ENCODE measurements at regions not wholly inside any gene's neighbourhood (a gene's known extent, or its start where the extent isn't known, plus 50 kb on each side); places are given as distances from the start of the nearest gene placed in this dataset.

DNA sequence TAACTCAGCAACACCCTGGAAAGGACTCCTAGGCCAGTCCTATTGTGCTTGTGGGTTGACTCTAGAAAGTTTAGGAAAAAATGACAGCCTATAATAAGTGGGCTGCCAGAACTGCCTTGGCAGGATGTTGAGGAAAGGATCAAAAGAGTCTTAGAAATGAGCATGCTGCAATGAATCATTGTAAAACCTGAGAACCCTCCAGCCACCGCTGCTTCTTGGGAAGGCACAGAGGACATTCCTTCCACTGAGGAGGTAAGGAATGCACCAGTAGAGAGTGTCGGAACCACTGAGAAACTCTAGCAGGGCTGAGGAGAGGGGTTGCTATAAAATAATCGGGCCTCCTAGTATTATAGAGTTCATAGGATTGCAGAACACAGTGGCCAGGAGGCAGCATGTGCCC lies 146.7 kb upstream of the SMIM21 start:
- Histone ChIP-seq H3K4me3 (ENCODE audit: low read length) (no peak overlapping the region), H3K9me3 (ENCODE audit: control insufficient read depth, low read length) (no peaks in the 10 kb centered on the region), H3K9ac (ENCODE audit: low read length) (no peak overlapping the region), H3K36me3 (ENCODE audit: control insufficient read depth, insufficient read depth, low read length) (no peaks in the 10 kb centered on the region), H3K27me3 (ENCODE audit: control insufficient read depth, insufficient read depth, low read length) (no peaks in the 10 kb centered on the region), H3K4me1 (ENCODE audit: control insufficient read depth, insufficient read depth, low read length) (no peaks in the 10 kb centered on the region)

DNA sequence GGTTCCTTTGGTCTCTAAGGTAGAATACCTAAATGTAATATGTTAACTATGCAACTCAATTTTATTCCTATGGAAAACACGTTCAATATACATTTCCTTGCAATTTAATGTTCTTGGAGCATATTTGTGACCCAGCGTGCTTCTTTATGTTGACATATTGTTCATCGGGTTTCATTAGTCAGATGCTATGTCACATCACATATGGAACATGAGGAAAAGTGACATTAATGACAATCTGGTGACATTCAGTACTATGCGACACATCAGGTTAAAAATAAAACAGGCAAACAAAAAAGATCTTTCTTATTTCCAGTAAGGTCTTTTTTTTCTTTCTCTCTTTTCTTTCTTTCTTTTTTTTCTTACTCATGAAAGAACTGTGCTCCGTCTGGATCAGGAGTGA lies 135.6 kb upstream of the SMIM21 start:
- Histone ChIP-seq H3K4me1 (ENCODE audit: control insufficient read depth, insufficient read depth, low read length) (no peaks in the 10 kb centered on the region), H3K36me3 (ENCODE audit: control insufficient read depth, insufficient read depth, low read length) (no peaks in the 10 kb centered on the region), H3K27me3 (ENCODE audit: control insufficient read depth, insufficient read depth, low read length) (no peaks in the 10 kb centered on the region), H3K9me3 (ENCODE audit: control insufficient read depth, low read length) (no peaks in the 10 kb centered on the region), H3K4me3 (ENCODE audit: low read length) (no peak overlapping the region), H3K9ac (ENCODE audit: low read length) (no peak overlapping the region)

DNA sequence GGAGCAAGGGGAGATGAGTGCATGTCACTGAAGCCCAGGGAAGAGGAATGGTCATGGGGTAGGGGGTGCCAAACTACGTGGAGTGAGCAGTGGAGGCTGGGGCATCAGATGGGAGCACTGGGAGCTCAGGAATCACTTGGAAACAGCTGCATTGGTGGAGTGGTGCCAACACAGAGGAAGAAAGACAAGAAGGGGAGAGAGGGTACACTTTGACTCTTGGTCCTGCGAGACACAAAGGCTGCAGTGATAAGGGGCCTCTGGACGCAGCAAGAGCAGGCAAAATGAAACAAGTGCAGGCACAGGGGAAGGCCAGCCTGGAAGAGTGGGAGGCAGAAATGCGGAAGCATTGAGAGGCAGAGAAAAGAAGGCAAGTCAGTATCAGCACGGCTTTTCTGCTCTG lies 134.7 kb upstream of the SMIM21 start:
- no peaks in the 10 kb centered on the region for H3K36me3 ChIP-seq (ENCODE audit: control insufficient read depth, insufficient read depth, low read length)
- no peaks in the 10 kb centered on the region for H3K9me3 ChIP-seq (ENCODE audit: control insufficient read depth, low read length)
- no peaks in the 10 kb centered on the region for H3K4me1 ChIP-seq (ENCODE audit: control insufficient read depth, insufficient read depth, low read length)
- no peaks in the 10 kb centered on the region for H3K27me3 ChIP-seq (ENCODE audit: control insufficient read depth, insufficient read depth, low read length)
- H3K4me3 ChIP-seq (ENCODE audit: low read length), result no peak overlapping the region
- no peak overlapping the region for H3K9ac ChIP-seq (ENCODE audit: low read length)

DNA sequence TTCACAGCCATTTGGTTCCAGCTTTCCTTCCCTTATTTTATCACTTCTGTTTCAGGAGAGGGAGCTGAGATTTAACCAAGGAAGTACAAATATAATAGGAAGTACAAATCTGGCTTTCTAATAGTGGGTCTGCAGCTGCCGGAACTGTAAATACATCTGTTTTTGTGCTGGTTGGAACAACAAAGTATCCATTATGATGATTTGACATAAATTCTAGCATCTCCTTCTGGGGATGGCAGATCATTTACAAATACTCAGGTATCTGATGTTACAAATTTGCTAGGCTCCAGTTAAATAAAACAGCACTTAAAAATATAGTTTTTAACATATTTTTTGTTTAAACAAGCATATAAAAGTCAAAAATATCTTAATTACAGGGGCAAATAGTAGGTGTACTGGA lies 131.3 kb upstream of the SMIM21 start:
- Histone ChIP-seq H3K27me3 (ENCODE audit: control insufficient read depth, insufficient read depth, low read length) (no peaks in the 10 kb centered on the region), H3K4me1 (ENCODE audit: control insufficient read depth, insufficient read depth, low read length) (no peaks in the 10 kb centered on the region), H3K4me3 (ENCODE audit: low read length) (no peak overlapping the region), H3K9ac (ENCODE audit: low read length) (no peak overlapping the region), H3K36me3 (ENCODE audit: control insufficient read depth, insufficient read depth, low read length) (no peaks in the 10 kb centered on the region), H3K9me3 (ENCODE audit: control insufficient read depth, low read length) (no peaks in the 10 kb centered on the region)

DNA sequence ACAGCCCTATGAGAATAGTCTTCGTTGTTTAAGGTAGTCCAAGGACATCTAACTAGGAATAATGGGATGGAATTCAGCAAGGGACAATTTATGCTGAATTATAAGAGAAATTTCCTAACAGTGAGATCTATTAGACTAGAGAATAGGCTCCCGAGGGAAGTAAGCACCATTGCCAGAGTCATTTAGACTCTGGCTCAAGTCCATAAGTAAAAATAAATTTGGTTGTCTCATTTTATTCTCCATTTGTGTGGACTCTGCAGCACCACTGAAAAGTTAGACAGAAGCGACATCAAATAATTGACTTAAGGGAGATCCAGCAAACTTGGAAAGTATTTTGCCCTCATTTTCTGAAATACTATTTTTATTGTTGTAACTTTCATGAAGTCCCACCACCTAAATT lies 129.3 kb upstream of the SMIM21 start:
- no peaks in the 10 kb centered on the region for H3K9me3 ChIP-seq (ENCODE audit: control insufficient read depth, low read length)
- no peaks in the 10 kb centered on the region for H3K4me1 ChIP-seq (ENCODE audit: control insufficient read depth, insufficient read depth, low read length)
- no peak overlapping the region for H3K9ac ChIP-seq (ENCODE audit: low read length)
- H3K27me3 ChIP-seq (ENCODE audit: control insufficient read depth, insufficient read depth, low read length), result no peaks in the 10 kb centered on the region
- H3K4me3 ChIP-seq (ENCODE audit: low read length), result no peak overlapping the region
- H3K36me3 ChIP-seq (ENCODE audit: control insufficient read depth, insufficient read depth, low read length), result no peaks in the 10 kb centered on the region

DNA sequence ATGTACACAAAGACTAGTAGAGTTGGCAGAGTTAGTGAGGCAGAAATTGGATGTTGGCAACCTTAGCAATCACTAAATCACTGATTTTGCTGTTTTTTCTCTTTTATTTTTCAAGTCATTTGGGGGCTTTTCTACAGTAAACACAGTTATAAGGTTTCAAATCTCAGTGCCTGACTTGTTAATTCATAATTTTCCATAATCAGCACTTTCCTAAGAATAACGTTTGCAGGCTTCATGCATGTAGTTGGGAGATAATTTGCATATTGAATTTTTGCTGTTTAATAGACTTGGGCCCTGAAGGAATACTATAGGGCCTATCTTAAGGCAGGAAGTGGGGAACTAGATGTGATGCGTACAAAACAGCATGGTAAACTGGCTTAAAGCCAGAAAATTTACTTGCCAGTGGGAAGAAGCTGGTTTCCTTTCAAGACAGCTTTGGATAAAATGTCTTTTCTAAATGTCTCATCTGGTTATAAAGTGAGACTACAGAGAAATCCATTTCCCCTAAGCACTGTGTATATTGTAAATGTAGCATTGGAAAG lies 127.2 kb upstream of the SMIM21 start:
- Histone ChIP-seq H3K36me3 (ENCODE audit: control insufficient read depth, insufficient read depth, low read length) (no peaks in the 10 kb centered on the region), H3K4me3 (ENCODE audit: low read length) (no peak overlapping the region), H3K9me3 (ENCODE audit: control insufficient read depth, low read length) (no peaks in the 10 kb centered on the region)

DNA sequence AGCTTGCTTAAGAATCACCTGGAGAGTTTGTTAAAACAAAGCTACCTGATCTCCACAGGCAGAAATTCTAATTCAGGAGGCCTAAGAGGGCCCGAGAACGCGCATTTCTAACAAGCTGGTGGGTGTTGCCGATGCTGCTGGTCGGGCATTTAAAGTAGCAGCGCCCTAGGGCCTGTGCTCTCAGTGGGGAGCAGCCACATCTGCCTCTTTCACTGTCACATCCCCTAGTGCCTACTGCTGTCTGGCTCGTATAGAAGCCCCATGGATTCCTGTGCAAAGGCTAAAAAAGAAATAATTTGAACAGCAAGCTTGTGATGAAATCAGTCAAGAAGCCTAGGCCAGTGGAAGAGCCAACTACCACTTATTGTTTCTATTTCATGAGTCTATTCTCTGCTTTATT lies 126.7 kb upstream of the SMIM21 start:
- H3K4me1 ChIP-seq (ENCODE audit: control insufficient read depth, insufficient read depth, low read length), result no peaks in the 10 kb centered on the region
- no peak overlapping the region for H3K9ac ChIP-seq (ENCODE audit: low read length)
- H3K4me3 ChIP-seq (ENCODE audit: low read length), result no peak overlapping the region
- no peaks in the 10 kb centered on the region for H3K27me3 ChIP-seq (ENCODE audit: control insufficient read depth, insufficient read depth, low read length)
- H3K9me3 ChIP-seq (ENCODE audit: control insufficient read depth, low read length), result no peaks in the 10 kb centered on the region
- H3K36me3 ChIP-seq (ENCODE audit: control insufficient read depth, insufficient read depth, low read length), result no peaks in the 10 kb centered on the region

More for the DNA sequence above, 127.2 kb upstream of the SMIM21 start:
- Histone ChIP-seq H3K27me3 (ENCODE audit: control insufficient read depth, insufficient read depth, low read length) (no peaks in the 10 kb centered on the region), H3K9ac (ENCODE audit: low read length) (no peak overlapping the region), H3K4me1 (ENCODE audit: control insufficient read depth, insufficient read depth, low read length) (no peaks in the 10 kb centered on the region)

DNA sequence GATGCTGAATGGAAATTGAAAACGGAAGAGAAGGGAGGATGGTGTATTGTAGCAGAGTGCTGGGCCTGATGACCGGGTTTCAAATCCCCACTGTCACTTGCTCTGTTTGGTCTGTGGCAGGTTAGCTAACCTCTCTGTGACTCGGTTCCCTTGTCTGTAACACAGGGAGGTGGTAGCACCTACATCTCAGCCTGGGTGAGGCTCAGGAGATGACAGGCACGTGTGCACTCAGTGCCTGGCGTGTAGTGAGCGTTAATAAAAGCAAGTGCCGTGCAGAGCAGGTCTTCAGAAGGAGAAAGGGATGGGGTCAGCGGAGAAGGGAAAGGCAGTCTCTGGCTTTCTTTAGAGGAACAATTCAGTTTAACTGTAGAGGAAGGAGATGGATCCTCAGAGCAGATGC lies 125.5 kb upstream of the SMIM21 start:
- no peaks in the 10 kb centered on the region for H3K4me1 ChIP-seq (ENCODE audit: control insufficient read depth, insufficient read depth, low read length)
- H3K9ac ChIP-seq (ENCODE audit: low read length), result no peak overlapping the region
- no peaks in the 10 kb centered on the region for H3K9me3 ChIP-seq (ENCODE audit: control insufficient read depth, low read length)
- no peak overlapping the region for H3K4me3 ChIP-seq (ENCODE audit: low read length)
- H3K36me3 ChIP-seq (ENCODE audit: control insufficient read depth, insufficient read depth, low read length), result no peaks in the 10 kb centered on the region
- H3K27me3 ChIP-seq (ENCODE audit: control insufficient read depth, insufficient read depth, low read length), result no peaks in the 10 kb centered on the region

DNA sequence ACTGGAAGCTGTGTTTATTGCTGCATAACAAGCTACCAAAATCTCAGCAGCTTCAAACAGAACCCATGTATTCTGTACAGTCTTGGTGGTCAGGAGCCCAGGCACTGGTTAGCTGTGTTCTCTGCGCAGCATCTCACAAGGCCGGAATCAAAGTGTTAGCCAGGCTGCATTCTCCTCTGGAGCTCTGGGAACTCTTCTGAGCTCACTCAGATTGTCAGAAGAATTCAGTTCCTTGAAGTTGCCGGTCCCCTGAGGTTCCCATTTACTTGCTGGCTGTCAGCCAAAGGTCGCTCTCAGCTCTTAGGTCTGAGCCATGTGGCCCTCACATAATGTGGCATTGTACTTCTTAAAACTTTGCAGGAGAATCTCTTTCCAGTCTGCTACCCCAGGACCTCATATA lies 123.6 kb upstream of the SMIM21 start:
- Histone ChIP-seq H3K9ac (ENCODE audit: low read length) (no peak overlapping the region), H3K4me3 (ENCODE audit: low read length) (no peak overlapping the region), H3K4me1 (ENCODE audit: control insufficient read depth, insufficient read depth, low read length) (no peaks in the 10 kb centered on the region)

DNA sequence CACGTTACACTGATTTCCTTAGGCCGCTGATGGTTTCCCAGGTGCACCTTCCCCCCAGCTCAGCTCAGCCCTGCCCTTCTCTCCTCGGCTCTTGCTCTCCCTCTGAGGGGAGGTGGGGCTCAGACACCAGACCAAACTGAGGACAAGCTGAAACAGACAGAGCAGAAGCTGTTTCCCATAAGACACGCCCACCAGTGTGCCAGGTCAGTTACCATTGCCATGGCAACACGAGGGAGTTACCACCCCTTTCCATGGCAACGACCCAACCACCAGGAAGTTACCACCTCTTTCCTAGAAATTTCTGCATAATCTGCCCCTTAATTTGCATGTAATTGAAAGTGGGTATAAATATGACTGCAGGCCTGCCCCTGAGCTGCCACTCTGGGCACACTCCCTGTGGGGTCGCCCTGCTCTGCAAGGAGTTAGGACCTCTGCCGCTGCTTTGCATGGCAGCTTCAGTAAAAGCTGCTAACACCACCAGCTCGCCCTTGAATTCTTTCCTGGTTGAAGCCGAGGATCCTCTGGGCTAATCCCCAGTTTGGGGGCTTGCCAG lies 120.9 kb upstream of the SMIM21 start:
- Histone ChIP-seq H3K4me3 (ENCODE audit: low read length) (no peak overlapping the region), H3K27me3 (ENCODE audit: control insufficient read depth, insufficient read depth, low read length) (no peaks in the 10 kb centered on the region), H3K9me3 (ENCODE audit: control insufficient read depth, low read length) (no peaks in the 10 kb centered on the region), H3K9ac (ENCODE audit: low read length) (no peak overlapping the region), H3K4me1 (ENCODE audit: control insufficient read depth, insufficient read depth, low read length) (no peaks in the 10 kb centered on the region), H3K36me3 (ENCODE audit: control insufficient read depth, insufficient read depth, low read length) (no peaks in the 10 kb centered on the region)

More for the DNA sequence above, 123.6 kb upstream of the SMIM21 start:
- Histone ChIP-seq H3K27me3 (ENCODE audit: control insufficient read depth, insufficient read depth, low read length) (no peaks in the 10 kb centered on the region), H3K36me3 (ENCODE audit: control insufficient read depth, insufficient read depth, low read length) (no peaks in the 10 kb centered on the region), H3K9me3 (ENCODE audit: control insufficient read depth, low read length) (no peaks in the 10 kb centered on the region)

DNA sequence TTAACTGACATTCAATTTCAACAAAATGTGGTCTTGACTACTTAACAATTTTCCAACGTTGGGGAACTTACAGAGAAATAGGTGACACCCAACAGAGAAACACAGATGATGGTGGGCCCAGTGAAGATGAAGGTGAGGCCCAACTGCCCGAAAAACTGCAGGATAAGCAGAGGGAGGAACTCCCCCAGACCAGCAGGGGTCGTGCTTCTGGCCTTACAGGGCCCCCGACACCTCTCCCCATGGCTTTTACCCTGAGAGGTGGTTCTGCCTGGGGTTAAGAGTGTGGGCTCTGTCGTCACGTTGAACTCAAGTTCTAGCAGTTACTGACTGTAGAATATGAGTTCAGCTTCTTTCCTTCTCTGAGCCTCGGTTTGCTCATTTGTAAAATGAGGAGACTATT lies 119.5 kb upstream of the SMIM21 start:
- no peak overlapping the region for H3K4me3 ChIP-seq (ENCODE audit: low read length)
- no peaks in the 10 kb centered on the region for H3K27me3 ChIP-seq (ENCODE audit: control insufficient read depth, insufficient read depth, low read length)
- no peaks in the 10 kb centered on the region for H3K36me3 ChIP-seq (ENCODE audit: control insufficient read depth, insufficient read depth, low read length)
- H3K9me3 ChIP-seq (ENCODE audit: control insufficient read depth, low read length), result no peaks in the 10 kb centered on the region
- no peak overlapping the region for H3K9ac ChIP-seq (ENCODE audit: low read length)
- no peaks in the 10 kb centered on the region for H3K4me1 ChIP-seq (ENCODE audit: control insufficient read depth, insufficient read depth, low read length)

DNA sequence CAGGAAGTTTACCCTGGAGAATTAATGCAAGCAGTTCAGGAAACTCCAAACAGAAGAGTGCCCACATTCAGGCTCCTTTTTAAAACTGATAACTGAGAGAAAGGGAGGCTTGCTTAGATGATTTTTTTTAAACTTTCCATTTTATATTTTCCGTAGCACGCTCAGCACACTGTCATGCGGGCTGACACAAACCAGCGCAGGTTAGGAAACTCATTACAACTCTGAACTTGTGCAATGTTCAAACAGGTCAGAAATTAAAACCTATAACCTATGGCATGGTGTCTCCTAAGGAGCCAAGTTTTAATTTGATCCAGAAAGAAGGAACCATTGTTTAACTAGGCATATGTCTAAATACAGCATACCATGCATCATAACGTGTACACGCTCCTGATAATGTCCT lies 117.7 kb upstream of the SMIM21 start:
- Histone ChIP-seq H3K4me1 (ENCODE audit: control insufficient read depth, insufficient read depth, low read length) (no peaks in the 10 kb centered on the region), H3K4me3 (ENCODE audit: low read length) (no peak overlapping the region), H3K27me3 (ENCODE audit: control insufficient read depth, insufficient read depth, low read length) (no peaks in the 10 kb centered on the region), H3K36me3 (ENCODE audit: control insufficient read depth, insufficient read depth, low read length) (no peaks in the 10 kb centered on the region), H3K9ac (ENCODE audit: low read length) (no peak overlapping the region), H3K9me3 (ENCODE audit: control insufficient read depth, low read length) (no peaks in the 10 kb centered on the region)

DNA sequence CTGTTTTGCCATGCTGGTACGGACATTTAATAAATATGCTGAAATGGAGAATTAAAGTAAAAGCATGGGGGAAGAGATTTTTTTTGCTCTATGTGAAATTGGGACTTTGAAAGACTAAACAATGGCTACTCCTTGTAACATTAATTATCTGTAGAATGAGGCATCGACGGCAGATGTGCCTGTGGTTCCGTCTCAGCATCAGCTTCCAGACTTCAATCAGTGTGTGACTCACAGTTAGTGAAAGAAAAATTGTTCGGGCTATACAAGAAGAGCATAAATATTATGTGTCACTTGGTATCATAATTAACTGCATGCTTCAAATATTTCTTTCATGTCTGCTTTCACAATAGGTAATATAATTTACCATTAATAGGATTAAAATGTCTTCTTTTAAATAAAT lies 117.0 kb upstream of the SMIM21 start:
- H3K36me3 ChIP-seq (ENCODE audit: control insufficient read depth, insufficient read depth, low read length), result no peaks in the 10 kb centered on the region

More for the DNA sequence above, 117.0 kb upstream of the SMIM21 start:
- Histone ChIP-seq H3K4me3 (ENCODE audit: low read length) (no peak overlapping the region), H3K4me1 (ENCODE audit: control insufficient read depth, insufficient read depth, low read length) (no peaks in the 10 kb centered on the region), H3K9me3 (ENCODE audit: control insufficient read depth, low read length) (no peaks in the 10 kb centered on the region), H3K27me3 (ENCODE audit: control insufficient read depth, insufficient read depth, low read length) (no peaks in the 10 kb centered on the region), H3K9ac (ENCODE audit: low read length) (no peak overlapping the region)

Measured in mucosa of stomach (tissue), 1 donor.